Right renal cortex interstitium (tissue), 3 donors: ENCODE measurements at regions not wholly inside any gene's neighbourhood (a gene's known extent, or its start where the extent isn't known, plus 50 kb on each side); places are given as distances from the start of the nearest gene placed in this dataset.

Experiments used
- DNase-seq, 3 donors: peaks; one replicate each; pipeline ENCODE4 v3.0.0-alpha.2; 2013; ENCODE audit warnings: low read depth in 3 of 3, low spot score in 2 of 3

DNA sequence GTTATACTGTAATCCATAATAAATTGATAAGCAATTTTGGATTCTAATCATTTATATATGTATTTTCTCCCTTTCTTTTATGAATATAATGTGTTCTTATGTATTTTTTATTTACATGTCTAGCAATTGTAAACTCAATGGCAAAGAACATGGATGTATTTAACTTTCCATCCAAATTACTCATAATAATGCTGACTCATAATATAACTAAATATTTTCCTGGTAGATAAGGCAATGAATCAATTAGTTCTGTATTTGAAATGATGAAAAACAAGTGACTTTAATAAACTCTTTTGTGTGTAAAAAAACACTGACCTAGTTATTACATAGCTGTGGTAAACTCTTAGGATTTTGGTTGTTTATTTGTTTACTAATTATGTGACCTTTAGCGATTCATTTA is 211.2 kb downstream of the DTHD1 start:
- DNase-seq: no peak

DNA sequence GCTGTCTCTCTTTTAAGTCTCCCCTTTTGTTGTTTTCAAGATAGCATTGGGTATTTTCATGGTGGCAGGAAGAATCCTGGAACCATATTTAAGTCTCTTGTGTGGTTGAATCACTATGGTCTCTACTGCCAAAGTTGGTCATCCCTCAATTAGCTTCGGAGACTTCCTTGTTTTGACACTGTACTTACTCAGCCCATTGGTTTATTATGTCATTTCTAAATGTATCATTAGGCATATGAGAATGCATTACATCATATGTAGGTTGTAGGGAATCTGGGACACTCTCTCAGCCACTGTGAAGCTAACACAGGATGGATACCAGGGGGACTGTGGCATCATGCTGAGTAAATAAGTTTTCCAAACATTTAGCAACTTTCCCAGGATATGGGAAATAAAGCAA is 211.8 kb downstream of the DTHD1 start:
- DNase-seq: no peak

DNA sequence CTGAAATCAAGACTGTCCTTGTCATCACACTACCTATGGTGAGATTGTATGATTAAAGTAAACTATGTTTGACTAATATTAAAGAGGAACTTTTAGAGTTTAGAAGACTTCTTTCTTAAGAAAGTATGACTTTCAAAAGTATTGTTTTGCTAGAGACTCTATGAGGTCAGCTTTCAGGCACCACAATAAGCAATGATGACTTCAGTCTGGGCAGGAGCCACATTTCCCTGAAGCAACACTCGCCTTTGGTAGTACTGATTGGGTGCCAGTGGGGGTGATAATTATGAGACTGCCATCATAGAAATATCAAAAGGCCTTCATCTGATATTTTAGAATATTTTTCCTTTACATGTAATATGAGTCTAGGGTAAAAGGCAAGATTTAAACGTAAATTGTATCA is 212.6 kb downstream of the DTHD1 start:
- no peak for DNase-seq

DNA sequence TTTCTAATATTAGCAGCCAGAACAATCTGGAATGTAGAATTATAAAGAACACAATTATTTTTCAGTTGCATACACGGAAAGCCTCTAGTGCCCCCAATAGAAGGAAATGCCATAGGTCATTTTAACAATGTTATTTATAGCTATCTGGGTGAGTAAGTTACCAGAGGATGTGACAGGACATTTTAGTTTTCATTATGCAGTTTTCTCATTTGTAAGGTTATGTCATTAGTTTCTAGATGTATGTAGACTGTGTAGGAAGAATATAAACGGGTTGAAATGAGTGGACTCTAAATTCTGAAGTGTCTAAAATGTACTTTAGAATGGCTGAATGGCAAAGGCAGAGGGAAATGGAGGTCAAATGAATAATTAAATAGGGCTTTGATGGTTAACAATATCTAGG is 213.3 kb downstream of the DTHD1 start:
- DNase-seq: no peak

DNA sequence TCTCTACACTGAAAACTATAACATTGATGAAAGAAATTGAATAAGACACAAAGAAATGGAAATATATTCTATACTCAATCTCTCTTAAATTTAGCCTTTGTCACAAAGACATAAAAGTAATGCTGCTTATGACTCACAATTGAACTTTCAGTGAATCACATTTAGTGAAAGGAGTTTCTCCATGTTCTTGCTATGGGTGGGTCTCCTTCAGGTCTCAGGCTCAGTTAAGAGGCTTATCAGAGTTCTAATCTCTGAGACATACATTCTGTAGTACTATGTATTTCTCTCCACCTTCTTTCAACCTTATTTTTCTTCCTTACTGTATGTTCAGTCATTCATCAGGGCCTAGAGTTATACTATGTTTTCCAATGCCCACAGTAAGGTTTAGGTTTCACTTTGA is 220.9 kb downstream of the DTHD1 start:
- DNase-seq: no peak

DNA sequence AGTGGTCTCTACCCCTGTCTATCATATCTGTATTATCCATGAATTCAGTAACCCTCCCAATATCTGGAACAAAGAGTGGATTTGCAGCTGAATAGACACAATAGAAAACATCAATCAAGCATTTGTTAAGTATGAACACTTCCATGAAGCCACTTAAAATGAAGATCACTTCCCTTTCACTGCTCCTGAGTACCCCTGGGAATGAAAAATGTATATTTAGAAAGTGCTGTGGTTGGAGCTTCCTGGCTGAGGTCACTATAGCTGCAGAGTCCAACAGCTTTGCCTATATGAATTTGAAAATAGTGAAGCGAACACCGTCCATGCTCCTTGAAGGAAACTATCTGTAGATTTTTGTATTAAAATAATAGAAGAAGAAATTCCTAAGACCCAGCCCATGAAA is 227.0 kb downstream of the DTHD1 start:
- DNase-seq: no peak

DNA sequence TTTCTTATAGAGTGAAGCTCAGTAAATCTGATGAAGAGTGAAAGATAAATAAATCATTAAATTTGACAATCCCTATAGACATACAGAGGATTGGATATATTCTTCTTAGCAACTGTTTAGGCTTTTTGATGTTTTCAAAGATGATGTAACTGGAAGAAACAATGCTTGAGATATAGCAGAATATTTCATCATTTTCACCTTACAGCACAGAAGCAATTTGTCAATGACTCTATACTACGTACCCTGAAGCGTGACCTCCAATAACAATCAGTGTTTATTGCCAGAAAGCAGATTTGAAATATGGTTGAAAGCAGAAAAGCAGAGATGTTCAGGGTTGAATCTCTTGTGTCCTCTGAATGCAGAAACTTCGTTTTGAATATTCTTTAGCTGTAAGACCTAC is 228.4 kb downstream of the DTHD1 start:
- no peak for DNase-seq

DNA sequence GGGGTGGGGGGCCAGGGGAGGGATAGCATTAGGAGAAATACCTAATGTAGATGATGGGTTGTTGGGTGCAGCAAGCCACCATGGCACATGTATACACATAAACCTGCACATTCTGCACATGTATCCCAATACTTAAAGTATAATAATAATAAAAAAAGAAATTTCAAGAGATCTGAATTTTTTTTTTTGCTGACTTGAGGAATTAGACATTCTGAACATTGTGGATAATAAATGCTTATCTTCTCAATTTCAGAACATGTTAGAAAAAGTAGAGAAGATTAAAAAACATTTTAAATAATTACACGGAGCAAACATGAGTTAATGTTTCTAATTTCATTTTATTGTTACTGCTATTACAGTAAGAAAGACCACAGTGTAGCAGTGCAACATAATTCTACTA is 230.4 kb downstream of the DTHD1 start:
- no peak for DNase-seq

DNA sequence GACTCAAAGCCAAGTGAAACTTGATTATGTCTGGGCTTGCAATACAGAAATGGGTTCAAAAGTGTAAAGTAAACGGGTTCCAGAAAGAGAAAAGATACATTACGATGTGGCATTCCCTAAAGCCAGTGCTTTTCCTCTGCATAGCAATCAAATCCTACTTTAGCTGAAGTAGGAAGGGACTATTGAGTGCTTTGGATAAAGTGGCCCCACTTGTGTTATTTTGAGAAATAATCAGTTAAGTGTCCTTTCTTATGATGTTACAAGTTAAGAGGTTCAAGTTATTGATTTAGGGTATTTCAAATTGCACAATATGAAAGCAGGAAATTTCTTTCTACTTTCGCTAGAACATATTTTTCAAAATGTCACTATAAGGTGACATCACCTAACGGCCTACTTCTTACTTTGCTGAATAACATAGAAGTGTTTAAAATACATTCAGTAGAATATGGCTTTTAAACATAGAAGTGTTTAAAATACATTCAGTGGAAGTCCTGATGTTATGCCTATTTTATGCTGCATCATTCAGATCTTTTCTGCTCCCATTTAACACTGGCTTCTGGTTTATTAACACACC is 235.2 kb downstream of the DTHD1 start:
- DNase-seq: no peak

DNA sequence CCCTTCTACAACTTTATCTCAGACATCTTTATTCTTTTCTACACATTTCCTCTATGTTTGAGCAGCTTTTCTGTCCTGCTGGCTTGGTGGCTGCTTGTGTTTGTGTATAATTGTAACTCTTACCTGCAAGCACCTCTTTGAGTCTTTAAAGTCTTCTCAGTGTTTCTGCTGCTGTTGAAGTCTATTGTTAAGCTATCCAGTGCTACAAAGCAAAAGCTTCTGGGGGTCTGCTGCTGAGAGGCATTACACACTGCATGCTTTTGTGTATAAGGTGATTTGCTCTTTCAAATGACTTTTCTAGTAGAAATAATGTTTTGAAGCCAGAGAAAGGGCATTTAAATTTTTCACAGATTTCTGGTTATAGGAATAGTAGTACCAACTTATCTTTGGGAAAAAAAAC is 241.8 kb downstream of the DTHD1 start:
- DNase-seq: no peak

DNA sequence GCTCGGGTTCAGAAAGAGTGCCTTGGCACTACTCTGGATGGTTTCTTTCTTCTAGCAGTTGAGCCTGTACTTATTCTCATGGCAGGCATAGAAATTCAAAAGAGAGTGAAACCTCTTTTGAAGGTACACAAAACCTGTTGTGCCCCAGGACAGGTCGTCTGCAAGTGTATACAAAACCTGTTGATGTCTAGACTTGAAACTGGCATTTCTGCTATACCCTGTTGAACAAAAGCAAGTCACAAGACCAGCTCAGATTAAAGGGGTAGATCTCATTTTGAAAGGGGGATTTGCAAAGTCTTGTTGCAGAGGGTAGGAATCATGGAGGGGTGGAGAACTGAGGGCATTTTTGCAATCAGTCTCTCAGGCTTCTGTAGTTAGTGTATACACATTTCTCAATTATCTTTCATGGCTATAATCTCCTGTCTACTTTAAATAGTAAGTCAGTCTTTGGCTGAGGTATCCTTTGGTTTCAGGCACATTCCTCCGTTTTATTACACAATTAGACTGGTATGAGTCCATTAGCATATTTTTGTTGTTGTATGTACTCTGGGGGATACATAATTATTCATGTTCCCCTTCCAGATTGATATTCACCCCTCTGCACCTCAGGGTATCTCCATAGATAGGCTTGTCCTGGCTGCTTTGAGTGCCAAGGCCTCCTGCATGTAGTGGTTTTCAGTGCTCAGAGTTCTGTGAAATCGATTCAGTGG is 251.4 kb downstream of the DTHD1 start:
- DNase-seq: no peak

DNA sequence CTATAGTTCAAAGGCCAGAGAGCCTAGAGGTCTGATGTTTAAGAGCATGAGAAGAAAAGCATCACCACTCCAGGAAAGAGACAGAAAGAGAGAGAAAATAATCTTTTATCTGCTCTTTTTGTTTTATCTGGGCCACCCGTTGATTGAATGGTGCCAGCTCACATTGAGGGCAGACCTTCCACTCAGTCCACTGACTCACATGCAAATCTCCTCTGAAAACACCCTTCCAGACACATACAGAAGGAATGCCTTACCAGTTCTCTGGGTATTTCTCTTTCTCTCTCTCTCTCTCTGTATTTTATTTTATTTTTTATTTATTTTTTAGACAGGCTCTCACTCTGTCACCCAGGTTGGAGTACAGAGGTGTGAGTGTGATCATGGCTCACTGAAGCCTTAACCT is 252.5 kb downstream of the DTHD1 start:
- no peak for DNase-seq

DNA sequence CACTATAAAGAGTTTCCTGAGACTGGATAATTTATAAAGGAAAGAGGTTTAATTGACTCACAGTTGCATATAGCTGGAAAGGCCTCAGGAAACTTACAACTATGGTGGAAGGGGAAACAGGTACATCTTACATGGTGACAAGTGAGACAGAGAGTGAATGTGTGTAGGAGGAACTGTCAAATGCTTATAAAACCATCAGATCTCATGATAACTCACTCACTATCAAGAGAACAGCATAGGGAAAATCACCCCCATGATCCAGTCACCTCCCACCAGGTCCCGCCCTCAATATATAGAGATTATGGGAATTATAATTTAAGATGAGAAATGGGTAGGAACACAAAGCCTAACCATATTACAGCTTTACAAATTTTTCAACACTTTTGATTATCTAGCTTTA is 266.0 kb downstream of the DTHD1 start:
- DNase-seq: no peak

DNA sequence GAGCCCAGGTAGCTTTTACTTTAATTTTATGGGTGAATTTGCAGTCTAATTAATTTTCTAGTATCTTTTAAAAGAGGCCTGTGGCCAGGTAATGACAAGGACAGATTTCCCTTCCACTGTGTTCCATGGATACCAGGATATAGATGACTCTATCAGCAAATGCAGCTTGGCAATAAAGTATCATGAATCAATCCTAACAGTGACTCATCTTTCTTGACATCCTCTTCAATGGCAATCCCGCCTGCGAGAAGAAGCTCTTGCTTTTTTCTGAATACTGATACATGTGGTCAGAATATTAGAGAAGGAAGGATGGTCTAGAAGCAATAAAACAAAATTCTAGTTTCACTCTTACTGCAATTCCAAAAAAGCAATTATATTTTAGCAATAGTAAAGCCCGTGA is 267.8 kb downstream of the DTHD1 start:
- no peak for DNase-seq

DNA sequence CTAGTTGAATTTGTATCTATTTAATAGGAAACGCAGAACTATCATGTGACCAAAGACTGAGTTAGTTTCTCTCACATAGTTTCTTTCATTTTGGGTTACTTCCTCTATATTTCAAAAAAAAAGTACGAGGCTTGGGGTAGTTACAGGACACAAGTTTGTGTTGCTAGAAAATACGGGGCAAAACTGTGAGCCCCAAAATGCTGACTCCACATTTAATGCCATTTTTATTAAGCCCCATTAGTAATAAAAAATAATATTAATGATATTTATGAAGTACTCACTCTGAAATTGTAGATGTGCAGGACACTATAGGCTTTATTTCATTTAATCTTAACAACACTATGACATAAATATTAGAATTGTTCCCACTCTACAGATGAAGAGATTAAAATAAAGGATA is 268.6 kb downstream of the DTHD1 start:
- DNase-seq: no peak

DNA sequence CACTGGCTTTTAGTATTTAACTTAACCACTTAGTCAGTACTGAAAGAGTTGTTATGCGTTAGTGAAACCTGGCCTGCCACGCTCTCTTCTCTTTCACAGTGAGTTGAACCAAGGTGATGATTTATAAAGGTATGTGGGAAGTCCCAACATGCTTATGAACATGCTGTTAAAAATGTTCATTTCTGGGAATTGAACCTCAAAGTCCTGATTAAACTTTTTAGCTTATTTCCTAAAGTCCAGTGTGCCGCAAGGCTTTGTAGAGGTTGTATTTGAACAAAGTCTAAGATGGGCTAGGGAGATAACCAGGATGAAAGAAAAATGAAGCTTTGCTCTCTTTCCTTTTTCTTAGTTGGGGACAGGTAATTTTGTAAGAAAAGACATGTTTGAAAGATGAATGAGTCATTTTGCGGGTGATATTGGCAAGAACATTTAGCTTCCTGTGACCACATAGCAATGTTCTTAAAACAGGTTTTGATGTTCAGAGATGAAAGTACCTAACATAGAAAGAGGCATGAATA is 270.3 kb downstream of the DTHD1 start:
- DNase-seq: no peak

DNA sequence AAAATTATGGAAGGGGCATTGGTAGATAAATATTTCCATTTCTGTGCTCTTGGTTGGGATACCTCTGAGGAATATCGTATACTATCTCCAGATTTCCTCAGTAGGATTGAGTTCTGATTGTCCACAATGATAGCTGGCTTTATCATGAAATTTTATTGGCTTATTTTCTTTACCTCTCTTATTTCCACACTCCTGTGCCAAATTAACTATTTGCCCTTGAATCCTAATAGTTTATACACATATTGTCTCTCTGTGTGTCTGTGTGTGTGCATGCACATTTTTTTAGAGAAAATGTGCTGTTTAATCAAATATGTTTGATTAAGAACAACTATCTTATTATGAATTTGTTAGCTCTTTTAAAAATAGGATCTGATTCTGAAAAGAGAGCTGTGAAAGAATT is 271.6 kb downstream of the DTHD1 start:
- DNase-seq: no peak

DNA sequence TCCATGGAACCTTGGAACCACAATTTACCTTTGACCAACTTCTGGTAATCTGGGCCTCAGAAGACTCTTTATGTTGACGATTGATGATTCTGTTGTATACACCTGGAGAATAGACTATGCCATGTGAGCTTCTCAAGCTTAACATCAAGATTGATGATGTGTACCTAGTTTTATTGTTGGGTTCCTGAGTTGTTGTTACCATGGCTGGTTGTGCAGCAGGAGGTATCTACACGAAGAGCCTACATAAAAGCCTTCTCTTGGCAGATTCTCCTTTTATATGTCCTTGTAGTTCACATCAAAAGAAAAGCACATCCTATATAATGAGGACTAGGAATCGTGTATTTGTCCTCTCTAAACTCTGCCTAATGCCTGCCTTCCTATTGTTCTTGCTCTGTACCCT is 272.0 kb downstream of the DTHD1 start:
- no peak for DNase-seq

DNA sequence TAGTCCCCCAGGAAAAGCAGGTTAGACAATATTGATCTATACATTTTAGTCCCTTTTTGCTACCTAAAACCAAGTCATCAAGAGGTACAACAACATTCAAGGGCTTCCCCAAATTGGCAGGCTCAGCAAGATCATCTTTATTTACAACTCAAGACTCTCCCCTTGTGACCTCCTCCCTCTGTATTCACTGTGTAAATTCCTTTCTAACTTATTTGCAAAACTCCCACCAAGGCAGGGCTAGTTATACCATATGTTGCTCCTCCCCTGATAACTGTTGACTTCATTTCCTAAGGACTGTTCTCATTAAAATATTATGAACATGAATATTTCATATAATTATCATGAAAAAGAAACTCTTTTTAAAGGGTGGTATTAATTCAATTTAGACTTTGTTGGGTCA is 275.6 kb downstream of the DTHD1 start:
- DNase-seq: no peak

DNA sequence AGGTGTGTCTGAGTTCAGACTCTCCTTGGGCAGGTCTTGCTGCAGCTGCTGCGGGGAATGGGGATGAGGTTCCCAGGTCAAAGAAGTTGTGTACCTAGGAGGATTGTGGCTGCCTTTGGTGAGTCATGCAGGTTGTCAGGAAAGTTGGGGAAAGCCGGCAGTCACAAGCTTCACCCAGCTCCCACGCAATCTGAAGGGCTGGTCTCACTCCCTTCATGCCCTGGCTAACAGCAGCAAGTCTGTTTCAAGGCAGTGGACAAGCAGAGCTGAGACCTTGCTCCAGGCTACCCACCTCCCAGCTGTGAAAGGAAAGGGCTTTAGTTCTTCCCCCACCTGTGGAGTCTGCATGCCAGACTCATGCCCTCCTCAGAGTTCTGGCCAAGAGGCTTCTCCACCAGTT is 287.2 kb downstream of the DTHD1 start:
- DNase-seq: no peak

DNA sequence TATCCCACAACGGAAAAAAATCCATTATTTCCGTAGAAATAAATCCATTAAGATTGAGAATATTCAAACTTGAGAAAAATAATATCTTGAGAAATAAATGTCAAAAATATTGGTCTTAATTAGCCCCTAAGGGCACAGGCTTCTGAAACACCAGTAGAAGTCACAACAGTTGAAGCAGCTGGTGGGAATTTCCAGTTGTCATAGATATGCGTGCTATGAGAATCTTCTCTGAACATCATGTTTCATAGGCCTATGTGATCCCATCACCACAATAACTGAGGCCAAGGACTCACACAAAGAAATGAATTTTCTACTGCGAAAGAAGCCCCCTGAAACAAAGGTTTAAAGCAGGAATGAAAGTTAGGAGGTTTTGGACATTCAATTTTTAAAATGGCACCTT is 292.0 kb downstream of the DTHD1 start:
- DNase-seq: no peak

DNA sequence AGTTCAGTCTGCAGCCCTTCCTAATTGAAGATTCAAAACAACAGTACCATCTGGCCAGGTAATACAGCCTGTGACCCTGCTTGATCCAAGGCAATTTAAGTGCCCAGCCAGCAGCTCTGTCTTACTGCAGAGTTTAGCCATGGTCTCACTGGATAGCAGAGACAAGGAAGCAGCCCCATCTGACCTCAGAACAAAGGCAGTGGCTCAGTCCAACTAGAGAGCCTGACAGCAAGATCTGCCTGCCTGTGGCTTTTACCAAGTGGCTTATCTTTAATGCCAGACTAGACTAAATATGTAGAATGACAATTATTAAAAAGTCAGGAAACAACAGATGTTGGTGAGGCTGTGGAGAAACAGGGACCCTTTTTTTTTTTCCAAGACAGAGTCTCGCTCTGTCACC is 293.4 kb downstream of the DTHD1 start:
- DNase-seq: no peak

DNA sequence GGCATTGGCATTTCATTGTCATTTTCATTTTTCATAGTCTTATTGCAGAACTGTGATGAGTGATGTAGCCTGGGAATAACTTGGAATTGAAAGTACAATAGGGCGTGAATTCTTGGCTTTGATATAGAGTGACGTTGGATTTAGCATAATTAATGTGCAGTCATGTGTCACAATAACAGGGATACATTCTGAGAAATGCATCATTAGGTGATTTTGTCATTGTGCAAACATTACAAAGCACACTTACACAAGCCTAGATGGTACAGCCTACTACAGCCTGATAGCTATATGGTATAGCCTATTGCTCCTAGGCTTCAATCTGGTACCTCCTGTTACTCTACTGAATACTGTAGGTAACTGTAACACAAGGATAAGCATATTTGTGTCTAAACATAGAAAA is 300.8 kb downstream of the DTHD1 start:
- DNase-seq: no peak
